Medulla oblongata (tissue), 1 donor: ENCODE measurements at regions not wholly inside any gene's neighbourhood (a gene's known extent, or its start where the extent isn't known, plus 50 kb on each side); places are given as distances from the start of the nearest gene placed in this dataset.
"Not testable (repeated sequence)": the region's sequence is repeated elsewhere in the genome, so short reads cannot be mapped to it uniquely, and the experiment has no call there.

Experiments
- DNase-seq: peaks from one replicate; pipeline ENCODE4 v3.0.0-alpha.2; 2015; ENCODE audit errors: extremely low spot score

GRCh38 chr3:158882445-158882844 is 80.6 kb downstream of the MFSD1 start:
- DNase-seq = no peak

GRCh38 chr3:158896729-158897128 is 94.9 kb downstream of the MFSD1 start:
- DNase-seq = no peak

GRCh38 chr3:158906749-158907148 is 104.9 kb downstream of the MFSD1 start:
- DNase-seq = no peak

- DNase-seq = no peak
Observed at GRCh38 chr3:158908187-158908734, 106.4 kb downstream of the MFSD1 start.

- no peak for DNase-seq
Observed at GRCh38 chr3:158909870-158910269, 108.0 kb downstream of the MFSD1 start.

- no peak for DNase-seq
Observed at GRCh38 chr3:158911586-158911985, 109.7 kb downstream of the MFSD1 start.

- no peak for DNase-seq
Observed at GRCh38 chr3:158912188-158912587, 110.3 kb downstream of the MFSD1 start.

- no peak for DNase-seq
Observed at GRCh38 chr3:158912621-158913020, 110.8 kb downstream of the MFSD1 start.

- no peak for DNase-seq
Observed at GRCh38 chr3:158916111-158916510, 114.3 kb downstream of the MFSD1 start.

GRCh38 chr3:158918008-158918407 is 116.2 kb downstream of the MFSD1 start:
- DNase-seq = peak; percentile 59

- DNase-seq = no peak
Observed at GRCh38 chr3:158918451-158918850, 116.6 kb downstream of the MFSD1 start.

GRCh38 chr3:158920371-158920770 is 118.5 kb downstream of the MFSD1 start:
- no peak for DNase-seq

GRCh38 chr3:158925021-158925420 is 123.2 kb downstream of the MFSD1 start:
- no peak for DNase-seq

- no peak for DNase-seq
Observed at GRCh38 chr3:158925828-158926494, 124.1 kb downstream of the MFSD1 start.

GRCh38 chr3:158935846-158936245 is 134.0 kb downstream of the MFSD1 start:
- no peak for DNase-seq

- DNase-seq = no peak
Observed at GRCh38 chr3:158936530-158937113, 134.8 kb downstream of the MFSD1 start.

- DNase-seq = no peak
Observed at GRCh38 chr3:158950178-158950901, 148.5 kb downstream of the MFSD1 start.

GRCh38 chr3:158953131-158953530 is 151.3 kb downstream of the MFSD1 start:
- DNase-seq = no peak

- DNase-seq = no peak
Observed at GRCh38 chr3:158954420-158954819, 152.6 kb downstream of the MFSD1 start.

- DNase-seq = not testable (repeated sequence)
Observed at GRCh38 chr3:158957777-158958176, 155.9 kb downstream of the MFSD1 start.

GRCh38 chr3:158958873-158959272 is 157.0 kb downstream of the MFSD1 start:
- DNase-seq = no peak

- DNase-seq = no peak
Observed at GRCh38 chr3:158961471-158961870, 159.6 kb downstream of the MFSD1 start.

GRCh38 chr3:158961911-158962310 is 160.1 kb downstream of the MFSD1 start:
- DNase-seq = no peak
